Smooth muscle cell (in vitro differentiated cells): ENCODE measurements at regions not wholly inside any gene's neighbourhood (a gene's known extent, or its start where the extent isn't known, plus 50 kb on each side); places are given as distances from the start of the nearest gene placed in this dataset.
"Not testable (repeated sequence)": the region's sequence is repeated elsewhere in the genome, so short reads cannot be mapped to it uniquely, and the experiment has no call there.

Experiments
- DNase-seq: peaks from one replicate; lab custom pipeline; 2025; ENCODE audit not compliant: unreplicated experiment; lab: John Stamatoyannopoulos, UW
- H2AFZ ChIP-seq: fragments of 200-600 bp; sonication (generic); 2 replicates; pipeline ENCODE4 v1.6.0; 2016; ENCODE audit warnings: antibody characterized with exemption, low read depth, mild to moderate bottlenecking
- H3F3A ChIP-seq: fragments of 200-600 bp; sonication (generic); 2 replicates; pipeline ENCODE4 v1.6.0; 2017; ENCODE audit warnings: antibody characterized with exemption, low read depth
- H3K27ac ChIP-seq: fragments of 200-600 bp; sonication (generic); 2 replicates; pipeline ENCODE4 v1.5.1; 2016; ENCODE audit warnings: low read depth, mild to moderate bottlenecking
- H3K27me3 ChIP-seq: fragments of 200-600 bp; sonication (generic); 2 replicates; pipeline ENCODE4 v1.6.1; 2016; ENCODE audit warnings: low read depth, mild to moderate bottlenecking
- H3K36me3 ChIP-seq: fragments of 200-600 bp; sonication (generic); 2 replicates; pipeline ENCODE4 v1.5.1; 2016; ENCODE audit warnings: low read depth
- H3K4me1 ChIP-seq: fragments of 200-600 bp; sonication (generic); 2 replicates; pipeline ENCODE4 v1.5.1; 2016; ENCODE audit warnings: low read depth
- H3K4me2 ChIP-seq: fragments of 200-600 bp; sonication (generic); 2 replicates; pipeline ENCODE4 v1.6.0; 2016; ENCODE audit warnings: mild to moderate bottlenecking
- H3K4me3 ChIP-seq: fragments of 200-600 bp; sonication (generic); 2 replicates; pipeline ENCODE4 v1.5.1; 2016; ENCODE audit warnings: mild to moderate bottlenecking
- H3K79me2 ChIP-seq: fragments of 200-600 bp; sonication (generic); 2 replicates; pipeline ENCODE4 v1.6.0; 2016; ENCODE audit warnings: low read depth, mild to moderate bottlenecking
- H3K9ac ChIP-seq: fragments of 200-600 bp; sonication (generic); 2 replicates; pipeline ENCODE4 v1.6.0; 2016; ENCODE audit warnings: low read depth
- H3K9me3 ChIP-seq: fragments of 200-600 bp; sonication (generic); replicated peaks from 2 replicates; pipeline ENCODE4 v1.5.1; 2016; ENCODE audit warnings: low read depth
- H4K20me1 ChIP-seq: fragments of 200-600 bp; sonication (generic); 2 replicates; pipeline ENCODE4 v1.6.0; 2016; ENCODE audit warnings: low read depth
- CTCF ChIP-seq: fragments of 200-600 bp; sonication (generic); IDR thresholded peaks from 2 replicates; pipeline ENCODE4 v1.5.1; 2017; ENCODE audit warnings: borderline replicate concordance, mild to moderate bottlenecking, antibody characterized with exemption; ENCODE audit not compliant: insufficient read depth, poor library complexity, severe bottlenecking
- WGBS: methylation state at CpG from one replicate; pipeline ENCODE4 v1.1.7; 2016; ENCODE audit warnings: low lambda C conversion rate; 5-methylcytosine and 5-hydroxymethylcytosine counted together

GRCh38 chr6:68192988-68193387 is 442.1 kb upstream of the ADGRB3 start:
- DNase-seq = no peak
- TF ChIP-seq CTCF = no peak
- H3K27ac ChIP-seq = no peak overlapping the region
- no peak overlapping the region for H3K4me2 ChIP-seq
- no peak overlapping the region for H2AFZ ChIP-seq
- H3F3A ChIP-seq = no peaks in the 10 kb centered on the region
- H3K9ac ChIP-seq = no peak overlapping the region
- no peaks in the 10 kb centered on the region for H3K9me3 ChIP-seq
- WGBS = 83% methylated on average over 1 of the region's 1 CpG
- no peaks in the 10 kb centered on the region for H4K20me1 ChIP-seq
- H3K4me3 ChIP-seq = no peak overlapping the region
- no peaks in the 10 kb centered on the region for H3K4me1 ChIP-seq
- no peaks in the 10 kb centered on the region for H3K27me3 ChIP-seq
- no peaks in the 10 kb centered on the region for H3K36me3 ChIP-seq
- H3K79me2 ChIP-seq = no peaks in the 10 kb centered on the region

GRCh38 chr6:68189217-68189815 is 445.8 kb upstream of the ADGRB3 start:
- no peaks in the 10 kb centered on the region for H3K36me3 ChIP-seq
- H3K9me3 ChIP-seq = no peaks in the 10 kb centered on the region
- H3K9ac ChIP-seq = no peak overlapping the region
- no peak overlapping the region for H2AFZ ChIP-seq
- no peak for DNase-seq
- no peaks in the 10 kb centered on the region for H3K4me1 ChIP-seq
- no peaks in the 10 kb centered on the region for H3K27me3 ChIP-seq
- 75% methylated on average over 3 of the region's 3 CpGs for WGBS
- no peaks in the 10 kb centered on the region for H3K79me2 ChIP-seq
- TF ChIP-seq CTCF = no peak
- no peak overlapping the region for H3K4me2 ChIP-seq
- no peaks in the 10 kb centered on the region for H4K20me1 ChIP-seq
- no peaks in the 10 kb centered on the region for H3F3A ChIP-seq
- H3K4me3 ChIP-seq = no peak overlapping the region
- no peak overlapping the region for H3K27ac ChIP-seq

GRCh38 chr6:68186870-68187269 is 448.2 kb upstream of the ADGRB3 start:
- no peaks in the 10 kb centered on the region for H3K27me3 ChIP-seq
- DNase-seq = no peak
- H2AFZ ChIP-seq = no peak overlapping the region
- H3K9me3 ChIP-seq = no peaks in the 10 kb centered on the region
- no peak for TF ChIP-seq CTCF
- no peaks in the 10 kb centered on the region for H4K20me1 ChIP-seq
- no peaks in the 10 kb centered on the region for H3K4me1 ChIP-seq
- no peak overlapping the region for H3K9ac ChIP-seq
- H3F3A ChIP-seq = no peaks in the 10 kb centered on the region
- no peak overlapping the region for H3K4me2 ChIP-seq
- H3K27ac ChIP-seq = no peak overlapping the region
- no peaks in the 10 kb centered on the region for H3K79me2 ChIP-seq
- H3K4me3 ChIP-seq = no peak overlapping the region
- 93% methylated on average over 2 of the region's 2 CpGs for WGBS
- H3K36me3 ChIP-seq = no peaks in the 10 kb centered on the region

GRCh38 chr6:68182386-68182785 is 452.7 kb upstream of the ADGRB3 start:
- Histone ChIP-seq H3K27me3 (no peaks in the 10 kb centered on the region), H3K36me3 (no peaks in the 10 kb centered on the region), H3F3A (no peaks in the 10 kb centered on the region), H3K27ac (no peak overlapping the region), H3K79me2 (no peaks in the 10 kb centered on the region), H4K20me1 (no peaks in the 10 kb centered on the region), H3K9ac (no peak overlapping the region), H3K9me3 (no peaks in the 10 kb centered on the region), H3K4me1 (no peaks in the 10 kb centered on the region), H3K4me3 (no peak overlapping the region), H2AFZ (no peak overlapping the region), H3K4me2 (no peak overlapping the region)
- no peak for TF ChIP-seq CTCF
- no peak for DNase-seq
- WGBS = 82% methylated on average over 3 of the region's 3 CpGs

GRCh38 chr6:68181027-68181426 is 454.1 kb upstream of the ADGRB3 start:
- H3K4me3 ChIP-seq, H3K9ac ChIP-seq, H3K9me3 ChIP-seq, H3K4me2 ChIP-seq, H2AFZ ChIP-seq, H3K36me3 ChIP-seq, H3K27ac ChIP-seq, H3K27me3 ChIP-seq, DNase-seq, H3K79me2 ChIP-seq, H3K4me1 ChIP-seq, H4K20me1 ChIP-seq, H3F3A ChIP-seq: not testable (repeated sequence)
- WGBS = 40% methylated on average over 3 of the region's 3 CpGs
